K562 (cell line): ENCODE measurements at regions not wholly inside any gene's neighbourhood (a gene's known extent, or its start where the extent isn't known, plus 50 kb on each side); places are given as distances from the start of the nearest gene placed in this dataset.

Source experiments
- ATAC-seq: fragments of 200-7000 bp; cut with Tn5 transposase; 3 replicates; pipeline ENCODE4 v1.9.1; 2020; ENCODE audit warnings: moderate library complexity
- BruUV-seq: library from RNA; stranded (reverse); fragments of 400-500 nt; replicated peaks from 2 replicates; lab custom pipeline; 2021; lab: Mats Ljungman, UMichigan
- CTCF ChIA-PET: fragments of 300-600 bp; formaldehyde crosslinking; extraction: SDS; loops from one replicate; lab custom pipeline; 2021; ENCODE audit warnings: low intra/inter-chr PET ratio; lab: Yijun Ruan, JAX
- POLR2A ChIA-PET: fragments of 300-600, 350-650 bp; sonication (Branson Sonifier 250); formaldehyde crosslinking; extraction: SDS; loops from one replicate; lab custom pipeline; 2021; ENCODE audit warnings: antibody characterized with exemption, inconsistent platforms; lab: Yijun Ruan, JAX
- DNase-seq, 4 experiments: peaks; one replicate each; pipeline versions ENCODE4 v3.0.0 to v3.0.0-alpha.2; 2011 to 2018; ENCODE audit warnings: low spot score in 3 of 4, mixed read lengths in 3 of 4; ENCODE audit errors: extremely low read depth in 1 of 4
- FAIRE-seq: peaks from 2 replicates; lab custom pipeline; 2011; peaks lifted over from hg19 to GRCh38; lab: Jason Lieb, UNC
- H2AFZ ChIP-seq: 2 replicates; pipeline ENCODE4 v1.6.0; 2011; ENCODE audit warnings: low read depth, low read length, control low read depth, inconsistent platforms
- H3K27ac ChIP-seq: fragments of 200-600 bp; 3 replicates; pipeline ENCODE4 v1.8.0; 2011; ENCODE audit warnings: low read depth, mild to moderate bottlenecking, control low read depth, inconsistent platforms, low read length, moderate library complexity, mixed read lengths; ENCODE audit errors: extremely low read depth
- H3K27me3 ChIP-seq, 2 experiments: fragments of 300-600 bp in 1 of 2; 2 replicates in 1 of 2; 3 replicates in 1 of 2; pipeline versions ENCODE4 v1.6.0 to v1.8.0; 2011; ENCODE audit warnings: inconsistent platforms in 2 of 2, low read length in 2 of 2, mild to moderate bottlenecking in 1 of 2, mixed read lengths in 1 of 2, moderate library complexity in 1 of 2; ENCODE audit not compliant: control insufficient read depth in 2 of 2, insufficient read depth in 2 of 2
- H3K36me3 ChIP-seq: fragments of 300-600 bp; 3 replicates; pipeline ENCODE4 v1.8.0; 2011; ENCODE audit warnings: mild to moderate bottlenecking, low read length, inconsistent platforms; ENCODE audit not compliant: control insufficient read depth, insufficient read depth
- H3K4me1 ChIP-seq, 2 experiments: fragments of 200-600 bp in 1 of 2; replicated peaks in 1 of 2; 2 replicates in 1 of 2; 3 replicates in 1 of 2; pipeline versions ENCODE4 v1.5.1 to v1.8.0; 2011; ENCODE audit warnings: inconsistent platforms in 2 of 2, low read length in 2 of 2, mild to moderate bottlenecking in 1 of 2, mixed read lengths in 1 of 2, moderate library complexity in 1 of 2; ENCODE audit not compliant: control insufficient read depth in 2 of 2, insufficient read depth in 2 of 2
- H3K4me2 ChIP-seq: 2 replicates; pipeline ENCODE4 v1.6.1; 2011; ENCODE audit warnings: low read length, control low read depth, inconsistent platforms, mixed read lengths; ENCODE audit not compliant: insufficient read depth
- H3K4me3 ChIP-seq: fragments of 200-600 bp; sonication (generic), shearing (Covaris generic); 2 replicates; pipeline ENCODE4 v1.5.1; 2016; ENCODE audit warnings: control low read depth, inconsistent platforms
- H3K79me2 ChIP-seq: fragments of 200-600 bp; 3 replicates; pipeline ENCODE4 v1.8.0; 2011; ENCODE audit warnings: low read length, inconsistent platforms; ENCODE audit not compliant: control insufficient read depth, insufficient read depth
- H3K9ac ChIP-seq, 2 experiments: 2 replicates each; pipeline versions ENCODE4 v1.6.0 to v1.6.1; 2011; ENCODE audit warnings: low read depth in 2 of 2, low read length in 2 of 2, control low read depth in 1 of 2, inconsistent platforms in 1 of 2, mild to moderate bottlenecking in 1 of 2, mixed read lengths in 1 of 2; ENCODE audit not compliant: insufficient read depth in 1 of 2
- H3K9me1 ChIP-seq: one replicate; pipeline ENCODE4 v1.6.0; 2011; ENCODE audit warnings: inconsistent platforms, mild to moderate bottlenecking, low read length, moderate library complexity; ENCODE audit not compliant: control insufficient read depth, insufficient read depth
- H3K9me3 ChIP-seq: replicated peaks from 2 replicates; pipeline ENCODE4 v1.5.1; 2011; ENCODE audit warnings: low read depth, low read length, inconsistent platforms; ENCODE audit not compliant: control insufficient read depth, insufficient read depth
- H4K20me1 ChIP-seq: replicated peaks from 2 replicates; pipeline ENCODE4 v1.6.1; 2011; ENCODE audit warnings: low read length, inconsistent platforms, mixed read lengths; ENCODE audit not compliant: control insufficient read depth, insufficient read depth
- EWSR1 ChIP-seq: fragments of 450-650 bp; IDR thresholded peaks from 2 replicates; pipeline ENCODE4 v1.6.1; 2018; ENCODE audit warnings: borderline replicate concordance, mild to moderate bottlenecking, low read depth, moderate library complexity; ENCODE audit not compliant: partially characterized antibody
- MEF2A ChIP-seq: IDR thresholded peaks from 2 replicates; pipeline ENCODE4 v1.6.1; 2011; ENCODE audit warnings: low read depth, mild to moderate bottlenecking, low read length, moderate library complexity; ENCODE audit not compliant: control insufficient read depth
- PREB ChIP-seq: sonication (generic); formaldehyde crosslinking; IDR thresholded peaks from 2 replicates; pipeline ENCODE4 v1.8.1; 2023; ENCODE audit warnings: mild to moderate bottlenecking, missing genetic modification reagents
- SLC30A9 ChIP-seq: fragments of 250-450 bp; sonication (Bioruptor Pico); IDR thresholded peaks from 2 replicates; pipeline ENCODE4 v1.8.0; 2022; ENCODE audit warnings: mild to moderate bottlenecking, moderate library complexity
- SMAD4 ChIP-seq: fragments of 250-450 bp; sonication (Bioruptor Pico); conservative IDR thresholded peaks from 2 replicates; pipeline ENCODE4 v1.8.0; 2021; ENCODE audit warnings: inconsistent platforms, mild to moderate bottlenecking, moderate library complexity
- ZNF121 ChIP-seq: sonication (generic); formaldehyde crosslinking; conservative IDR thresholded peaks from 2 replicates; pipeline ENCODE4 v1.8.0; 2022; ENCODE audit warnings: missing genetic modification reagents
- WGBS: fragments of 100-300 bp; shearing (Covaris generic); methylation state at CpG from one replicate; pipeline ENCODE4 v1.1.6; 2016; ENCODE audit warnings: low coverage, mixed read lengths; ENCODE audit not compliant: insufficient coverage; ENCODE audit errors: missing lambda C conversion rate; 5-methylcytosine and 5-hydroxymethylcytosine counted together
- in situ Hi-C: fragments of 300-500 bp; cut with MboI; formaldehyde crosslinking; loops from 4 replicates; pipeline ENCODE4 v1.15.0; 2018; ENCODE audit warnings: inconsistent platforms, mixed read lengths
- intact Hi-C: fragments of 100-400 bp; cut with micrococcal nuclease; formaldehyde crosslinking; loops from 2 replicates; pipeline ENCODE4 v1.14.2; 2022

GRCh38 chr10:15460661-15461060, 89.6 kb upstream of the FAM171A1 start:
- no TSS peak for BruUV-seq
- no peak overlapping the region for H3K4me2 ChIP-seq
- no peaks in the 10 kb centered on the region; the same call in 2 of the 3 replicates for H3K36me3 ChIP-seq
- no peak overlapping the region for H3K9ac ChIP-seq
- TF ChIP-seq ZNF121 (no peak), PREB (no peak), SMAD4 (CRISPR knock-in tag) (no peak), MEF2A (no peak), EWSR1 (no peak), SLC30A9 (no peak)
- TF ChIP-seq, all 486 proteins: peak for 0
- no peak overlapping the region; the same call in 2 of the 3 replicates for H3K27ac ChIP-seq
- H2AFZ ChIP-seq, result no peak overlapping the region
- no peaks in the 10 kb centered on the region for H3K9me1 ChIP-seq
- ATAC-seq (no peak), DNase-seq (no peak), FAIRE-seq (no peak)
- in situ Hi-C loops (no loop called here), intact Hi-C loops (loop anchor here (1.0 kb wide), 2 partner anchors 26 to 255 kb away; no protein-coding TSS in a partner anchor)
- ChIA-PET POLR2A (no interaction called here), CTCF (no interaction called here)
- H3K9me3 ChIP-seq, result peaks cover 16% of the 10 kb centered on the region
- H3K4me3 ChIP-seq, result no peak overlapping the region
- WGBS, result 82% methylated on average over 3 of the region's 3 CpGs
- no peaks in the 10 kb centered on the region for H4K20me1 ChIP-seq
- H3K79me2 ChIP-seq, result no peaks in the 10 kb centered on the region
- no peaks in the 10 kb centered on the region for H3K27me3 ChIP-seq
- peaks cover 0 to 10% of the 10 kb centered on the region in 2 experiments; a peak in 2 of 5 replicates for H3K4me1 ChIP-seq
